Breast epithelium (tissue), 4 donors: ENCODE measurements at regions not wholly inside any gene's neighbourhood (a gene's known extent, or its start where the extent isn't known, plus 50 kb on each side); places are given as distances from the start of the nearest gene placed in this dataset.

Source experiments
- DNase-seq, 2 donors: peaks; one replicate each; pipeline ENCODE4 v3.0.0-alpha.2; 2019; ENCODE audit warnings: low spot score in 2 of 2
- H3K27ac ChIP-seq, 2 donors: fragments of 200-600 bp; sonication (generic) in 1 of 2; one replicate each; pipeline ENCODE4 v1.5.1; 2016 to 2019; ENCODE audit warnings: mild to moderate bottlenecking in 1 of 2
- H3K27me3 ChIP-seq, 2 donors: fragments of 200-600 bp; sonication (generic) in 1 of 2; one replicate each; pipeline versions ENCODE4 v1.5.1 to v1.6.0; 2017 to 2019; ENCODE audit warnings: control low read depth in 1 of 2, mild to moderate bottlenecking in 1 of 2
- H3K36me3 ChIP-seq: fragments of 200-600 bp; one replicate; pipeline ENCODE4 v1.5.1; 2019
- H3K4me1 ChIP-seq, 2 donors: fragments of 200-600 bp; sonication (generic); one replicate each; pipeline ENCODE4 v1.5.1; 2016 to 2019; ENCODE audit warnings: control low read depth in 1 of 2
- H3K4me3 ChIP-seq, 3 donors: fragments of 200-600 bp; sonication (generic); 1 replicate in 2 of 3; 2 replicates in 1 of 3; pipeline ENCODE4 v1.5.1; 2016 to 2019; ENCODE audit warnings: mild to moderate bottlenecking in 3 of 3, moderate library complexity in 2 of 3
- H3K9me3 ChIP-seq, 2 donors: fragments of 200-600 bp; sonication (generic) in 1 of 2; one replicate each; pipeline ENCODE4 v1.5.1; 2016 to 2019; ENCODE audit warnings: control low read depth in 1 of 2
- CTCF ChIP-seq, 3 donors: fragments of 450-650 bp; IDR thresholded peaks; one replicate each; pipeline ENCODE4 v1.5.1; 2016 to 2017; ENCODE audit warnings: antibody characterized with exemption in 3 of 3, mild to moderate bottlenecking in 3 of 3, moderate library complexity in 3 of 3
- POLR2A ChIP-seq: fragments of 450-650 bp; IDR thresholded peaks from one replicate; pipeline ENCODE4 v1.6.1; 2016; ENCODE audit warnings: antibody characterized with exemption, mild to moderate bottlenecking, moderate library complexity
- POLR2AphosphoS5 ChIP-seq, 3 donors: sonication (generic); formaldehyde crosslinking; IDR thresholded peaks; one replicate each; pipeline ENCODE4 v1.6.1; 2017; ENCODE audit warnings: antibody characterized with exemption in 3 of 3
- intact Hi-C: fragments of 100-400 bp; cut with DNase I; formaldehyde crosslinking; loops from one replicate; pipeline ENCODE4 v1.15.1; 2023; ENCODE audit warnings: low total_unique reads

DNA sequence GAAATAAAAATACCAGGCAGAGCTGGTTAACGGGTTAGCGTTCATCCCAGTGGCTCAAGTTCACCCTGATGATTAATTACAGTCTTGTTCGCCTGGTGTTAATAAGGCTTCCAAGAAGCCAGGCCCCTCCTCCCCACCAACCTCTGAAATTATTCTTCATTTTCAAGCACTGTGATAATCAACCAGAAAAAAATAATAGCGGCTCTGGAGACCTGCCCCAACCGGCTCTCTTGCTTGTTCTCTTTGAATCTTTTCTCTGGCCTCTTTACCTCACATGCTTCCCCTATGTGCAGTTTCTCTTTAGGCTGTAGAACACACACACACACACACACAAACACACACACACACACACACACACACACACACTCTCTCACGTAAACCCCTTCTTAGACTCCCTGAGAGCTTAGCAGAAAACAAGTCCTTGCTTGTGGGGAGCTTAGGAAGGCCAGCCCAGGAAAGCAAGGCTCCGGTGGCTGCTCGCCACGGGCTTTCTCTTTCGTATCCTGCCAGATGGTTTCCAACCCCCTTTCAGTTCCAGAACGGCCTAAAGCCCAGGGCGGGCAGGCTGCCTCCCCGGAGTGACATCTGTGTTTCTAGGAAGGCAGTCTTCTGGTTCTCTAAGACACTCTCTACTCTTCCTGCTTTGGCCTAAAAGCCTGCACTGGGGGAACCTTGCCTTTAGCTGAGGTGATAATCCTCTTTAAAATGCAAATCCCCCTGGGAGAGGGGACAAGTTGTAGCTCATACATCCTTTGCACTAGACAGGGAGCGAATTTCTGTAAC lies 106.4 kb upstream of the SESN3 start:
- H3K36me3 ChIP-seq, result no peaks in the 10 kb centered on the region
- DNase-seq, result peak in 1 of 2 donors; percentile 45
- peak overlapping the region; percentile 88 to 93 for H3K27ac ChIP-seq
- H3K4me3 ChIP-seq, result peak overlapping the region in 2 of 3 donors; percentile 12 to 44
- H3K4me1 ChIP-seq, result peaks cover 0 to 28% of the 10 kb centered on the region in 2 donors
- intact Hi-C loops, result no loop called here
- no peaks in the 10 kb centered on the region for H3K27me3 ChIP-seq
- no peaks in the 10 kb centered on the region for H3K9me3 ChIP-seq
- TF ChIP-seq POLR2AphosphoS5 (IDR thresholded peaks at IDR 0.05) (no peak), POLR2A (no peak), CTCF (IDR thresholded peaks at IDR 0.05) (no peak)

- TF ChIP-seq POLR2AphosphoS5 (IDR thresholded peaks at IDR 0.05) (no peak), POLR2A (no peak), CTCF (IDR thresholded peaks at IDR 0.05) (no peak)
- H3K27ac ChIP-seq, result peak overlapping the region; percentile 11 to 45
Measured at GRCh38 chr11:95335989-95336388, 105.0 kb upstream of the SESN3 start.

DNA sequence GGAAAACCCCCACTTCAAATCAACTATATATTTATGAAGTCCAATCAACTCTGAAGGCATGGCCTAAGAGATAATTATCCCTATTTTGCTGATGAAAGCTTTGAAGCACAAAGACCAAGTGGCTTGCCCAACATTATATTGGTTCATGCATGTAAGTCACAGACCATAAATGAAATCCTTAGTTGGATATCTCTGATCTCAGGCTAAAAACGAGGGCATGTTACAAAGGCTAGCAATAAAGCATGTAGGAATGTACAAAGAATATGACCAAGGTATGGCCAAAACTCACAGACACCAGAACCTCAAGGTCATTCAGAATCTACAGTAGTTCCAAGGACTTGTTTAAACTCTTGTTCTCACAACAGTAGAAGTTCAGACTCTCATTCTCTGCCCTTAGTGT lies 100.2 kb upstream of the SESN3 start:
- DNase-seq, result no peak
- H3K27me3 ChIP-seq, result no peaks in the 10 kb centered on the region
- no peaks in the 10 kb centered on the region for H3K36me3 ChIP-seq
- no peak for TF ChIP-seq POLR2AphosphoS5 (IDR thresholded peaks at IDR 0.05)
- TF ChIP-seq CTCF (IDR thresholded peaks at IDR 0.05), result no peak
- TF ChIP-seq POLR2A, result no peak
- intact Hi-C loops, result no loop called here
- H3K27ac ChIP-seq, result peak overlapping the region in 1 of 2 donors; percentile 35
- peaks cover 0 to 10% of the 10 kb centered on the region in 2 donors for H3K4me1 ChIP-seq
- no peak overlapping the region for H3K4me3 ChIP-seq
- H3K9me3 ChIP-seq, result no peaks in the 10 kb centered on the region

More at GRCh38 chr11:95335989-95336388, 105.0 kb upstream of the SESN3 start:
- intact Hi-C loops, result no loop called here
- H3K9me3 ChIP-seq, result no peaks in the 10 kb centered on the region
- DNase-seq, result no peak
- H3K36me3 ChIP-seq, result no peaks in the 10 kb centered on the region
- no peak overlapping the region for H3K4me3 ChIP-seq
- no peaks in the 10 kb centered on the region for H3K27me3 ChIP-seq
- peaks cover 0 to 28% of the 10 kb centered on the region in 2 donors for H3K4me1 ChIP-seq

DNA sequence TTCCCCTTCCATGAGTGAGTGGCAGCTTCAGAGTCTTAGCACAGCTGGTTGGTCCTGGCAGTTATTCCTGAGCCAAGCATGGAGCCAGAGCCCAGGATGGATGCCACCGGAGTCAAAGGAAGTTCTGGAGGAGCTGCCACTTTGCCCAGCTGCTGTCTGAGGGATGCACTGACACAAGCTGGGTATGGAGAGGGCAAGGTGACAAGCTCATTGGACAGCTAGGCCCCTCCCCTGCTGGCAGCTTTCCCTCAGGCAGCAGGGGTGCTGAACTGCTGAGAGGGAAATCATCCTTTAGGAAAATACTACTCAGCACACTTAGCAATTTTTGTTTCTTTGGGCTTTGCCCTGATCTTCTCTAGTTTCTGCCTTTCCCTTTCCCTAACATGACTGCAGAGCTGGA lies 99.3 kb upstream of the SESN3 start:
- Histone ChIP-seq H3K27ac (no peak overlapping the region), H3K4me1 (peaks cover 0 to 10% of the 10 kb centered on the region in 2 donors), H3K36me3 (no peaks in the 10 kb centered on the region), H3K4me3 (no peak overlapping the region), H3K27me3 (no peaks in the 10 kb centered on the region), H3K9me3 (no peaks in the 10 kb centered on the region)
- DNase-seq, result no peak
- intact Hi-C loops, result no loop called here
- TF ChIP-seq CTCF (IDR thresholded peaks at IDR 0.05) (no peak), POLR2AphosphoS5 (IDR thresholded peaks at IDR 0.05) (no peak), POLR2A (no peak)

DNA sequence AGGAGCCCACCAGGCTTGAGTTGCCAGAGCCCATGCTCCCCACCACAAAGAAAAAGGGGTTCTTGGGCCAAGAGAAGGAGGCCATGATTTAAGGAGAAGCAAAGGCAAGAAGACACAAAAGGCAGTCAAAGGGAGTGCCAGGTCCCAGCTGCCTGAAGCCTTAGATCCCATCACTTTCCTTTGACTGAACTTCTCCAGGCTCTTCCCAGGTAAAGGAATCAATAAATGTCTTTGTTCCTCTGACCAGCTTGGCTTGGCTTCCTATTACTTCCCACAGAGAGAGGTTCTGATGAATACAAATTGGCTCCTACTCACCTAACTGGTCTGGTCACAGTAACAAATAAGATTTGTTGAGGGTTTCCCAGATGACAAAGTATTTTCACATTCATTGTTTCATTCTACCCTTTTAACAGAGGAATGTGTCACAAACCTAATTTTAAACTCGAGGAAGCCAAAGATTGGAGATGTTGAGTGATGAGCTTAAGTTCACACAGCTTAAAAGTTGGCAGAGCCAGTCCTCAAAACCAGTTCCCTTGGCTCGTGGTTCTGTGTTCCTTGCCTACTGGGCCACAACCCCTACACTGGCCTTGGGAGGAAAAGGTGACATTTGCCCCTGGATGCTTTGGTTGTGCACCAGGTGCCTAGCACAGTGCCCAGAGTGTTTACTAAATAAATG lies 96.4 kb upstream of the SESN3 start:
- no peak for TF ChIP-seq POLR2A
- peak in 1 of 3 donors; percentile 3 for TF ChIP-seq CTCF (IDR thresholded peaks at IDR 0.05)
- H3K27me3 ChIP-seq, result no peaks in the 10 kb centered on the region
- peak overlapping the region; percentile 73 to 77 for H3K27ac ChIP-seq
- H3K36me3 ChIP-seq, result no peaks in the 10 kb centered on the region
- intact Hi-C loops, result no loop called here
- no peak overlapping the region for H3K4me3 ChIP-seq
- peaks cover 0 to 6% of the 10 kb centered on the region in 2 donors for H3K4me1 ChIP-seq
- H3K9me3 ChIP-seq, result no peaks in the 10 kb centered on the region
- no peak for DNase-seq
